ENCODE measurements at regions not wholly inside any gene's neighbourhood (a gene's known extent, or its start where the extent isn't known, plus 50 kb on each side); places are given as distances from the start of the nearest gene placed in this dataset.

DNA sequence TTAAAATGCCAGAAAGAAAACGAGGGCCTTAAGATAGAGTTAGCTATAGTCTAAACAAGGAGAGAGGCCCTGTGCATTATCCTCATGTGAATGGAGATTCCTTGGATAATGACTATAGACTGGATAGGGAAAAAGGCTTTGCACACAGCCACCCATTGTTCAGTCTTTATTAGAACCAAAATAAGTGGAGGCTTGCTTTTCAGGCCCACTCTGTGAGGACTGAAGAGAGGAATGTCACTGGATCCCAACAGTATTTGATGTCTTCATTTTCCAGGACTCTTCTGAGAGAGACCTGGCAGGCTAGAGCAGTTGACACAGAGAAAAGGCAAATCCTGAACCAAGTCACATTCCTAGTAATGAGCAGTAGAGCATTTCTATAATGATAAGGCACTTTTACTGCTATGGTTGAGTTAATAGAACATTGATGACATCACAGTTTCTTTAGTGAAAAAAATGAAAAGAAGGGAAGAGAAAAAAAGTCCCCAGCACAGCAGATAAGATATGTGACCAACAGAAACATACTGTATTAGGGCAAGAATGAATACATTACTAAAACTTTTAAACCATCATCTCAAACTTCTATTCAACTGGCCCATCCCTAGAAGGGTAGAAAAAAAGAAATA lies 315.1 kb downstream of the EPHA7 start:
- DNase-seq: no peak
- Histone ChIP-seq H3K4me1 (no peaks in the 10 kb centered on the region), H3K9me3 (no peaks in the 10 kb centered on the region), H3K36me3 (no peaks in the 10 kb centered on the region), H3K4me3 (no peak overlapping the region), H3K27ac (no peak overlapping the region), H3K27me3 (no peaks in the 10 kb centered on the region)
- TF ChIP-seq, protein P1, sequence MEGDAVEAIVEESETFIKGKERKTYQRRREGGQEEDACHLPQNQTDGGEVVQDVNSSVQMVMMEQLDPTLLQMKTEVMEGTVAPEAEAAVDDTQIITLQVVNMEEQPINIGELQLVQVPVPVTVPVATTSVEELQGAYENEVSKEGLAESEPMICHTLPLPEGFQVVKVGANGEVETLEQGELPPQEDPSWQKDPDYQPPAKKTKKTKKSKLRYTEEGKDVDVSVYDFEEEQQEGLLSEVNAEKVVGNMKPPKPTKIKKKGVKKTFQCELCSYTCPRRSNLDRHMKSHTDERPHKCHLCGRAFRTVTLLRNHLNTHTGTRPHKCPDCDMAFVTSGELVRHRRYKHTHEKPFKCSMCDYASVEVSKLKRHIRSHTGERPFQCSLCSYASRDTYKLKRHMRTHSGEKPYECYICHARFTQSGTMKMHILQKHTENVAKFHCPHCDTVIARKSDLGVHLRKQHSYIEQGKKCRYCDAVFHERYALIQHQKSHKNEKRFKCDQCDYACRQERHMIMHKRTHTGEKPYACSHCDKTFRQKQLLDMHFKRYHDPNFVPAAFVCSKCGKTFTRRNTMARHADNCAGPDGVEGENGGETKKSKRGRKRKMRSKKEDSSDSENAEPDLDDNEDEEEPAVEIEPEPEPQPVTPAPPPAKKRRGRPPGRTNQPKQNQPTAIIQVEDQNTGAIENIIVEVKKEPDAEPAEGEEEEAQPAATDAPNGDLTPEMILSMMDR (IDR thresholded peaks at IDR 0.05): no peak
- intact Hi-C loops (cut with DNase I; ENCODE audit: low total_unique reads): no loop called here

DNA sequence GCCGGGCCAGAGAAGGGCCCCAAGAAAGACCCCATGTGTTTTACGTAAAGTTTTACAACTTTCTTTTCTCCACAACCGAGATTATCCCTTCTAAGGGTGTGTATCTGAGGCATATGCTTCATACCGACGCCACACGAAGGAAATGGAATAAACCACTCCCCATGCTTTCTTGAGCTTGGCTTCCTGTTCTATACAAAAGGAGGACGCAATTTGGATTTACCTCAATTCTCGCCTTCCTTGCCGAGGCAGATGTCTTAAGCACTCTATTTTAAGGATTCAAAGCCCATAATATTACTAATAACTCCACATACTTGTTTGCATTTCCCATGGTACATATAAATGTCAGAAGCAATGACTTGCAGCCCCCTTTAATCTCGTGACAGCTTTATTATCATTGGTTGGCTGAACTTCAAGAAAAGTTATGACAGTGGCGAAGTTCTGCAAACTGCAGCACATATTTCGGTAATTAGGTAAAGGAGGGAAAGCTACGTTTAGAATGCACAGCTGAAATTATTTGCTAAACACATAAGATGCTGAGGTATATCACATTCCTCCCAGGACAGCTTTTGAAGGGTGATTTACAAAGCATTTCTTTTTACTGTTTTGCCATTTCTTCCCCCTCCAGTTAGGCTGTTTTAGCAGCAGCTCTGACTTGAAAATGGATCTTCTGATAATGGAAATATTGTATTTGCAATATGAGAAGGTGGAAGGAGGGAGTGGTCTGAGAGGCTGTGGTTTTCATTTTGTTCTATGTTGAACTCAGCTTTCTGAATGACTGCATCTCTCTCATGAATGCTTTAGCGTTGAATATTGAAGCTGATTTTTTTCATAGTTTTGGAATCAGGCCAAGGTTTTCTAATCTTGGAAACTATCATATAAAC lies 330.5 kb downstream of the EPHA7 start:
- no peaks in the 10 kb centered on the region for H3K27me3 ChIP-seq
- TF ChIP-seq, protein P1 (IDR thresholded peaks at IDR 0.05): no peak
- intact Hi-C loops (cut with DNase I; ENCODE audit: low total_unique reads): no loop called here
- H3K27ac ChIP-seq: no peak overlapping the region
- no peak overlapping the region for H3K4me3 ChIP-seq
- no peaks in the 10 kb centered on the region for H3K9me3 ChIP-seq
- no peaks in the 10 kb centered on the region for H3K36me3 ChIP-seq
- DNase-seq: no peak
- no peaks in the 10 kb centered on the region for H3K4me1 ChIP-seq

DNA sequence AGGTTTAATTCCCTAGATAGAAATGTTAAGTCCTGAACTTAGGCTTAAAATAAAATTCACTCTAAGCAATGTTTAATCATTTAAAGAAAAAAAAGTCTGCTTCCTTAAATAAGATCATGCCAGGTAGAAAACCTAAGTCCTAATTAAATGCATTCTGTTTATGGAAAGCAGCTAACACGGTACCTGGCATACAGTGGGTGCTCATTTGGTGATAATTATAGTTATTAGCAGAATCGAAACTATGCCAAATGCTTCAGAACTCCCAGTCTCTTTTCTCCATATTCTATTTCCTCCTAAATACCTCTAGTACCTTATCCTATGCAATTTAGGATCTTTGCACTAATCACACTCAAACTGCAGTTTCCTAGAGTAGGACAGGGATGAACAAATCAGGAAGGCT lies 331.8 kb downstream of the EPHA7 start:
- H3K9me3 ChIP-seq: no peaks in the 10 kb centered on the region
- no peaks in the 10 kb centered on the region for H3K27me3 ChIP-seq
- no peak for DNase-seq
- H3K4me1 ChIP-seq: no peaks in the 10 kb centered on the region
- intact Hi-C loops (cut with DNase I; ENCODE audit: low total_unique reads): no loop called here
- H3K4me3 ChIP-seq: no peak overlapping the region
- no peak overlapping the region for H3K27ac ChIP-seq
- TF ChIP-seq, protein P1 (IDR thresholded peaks at IDR 0.05): no peak
- H3K36me3 ChIP-seq: no peaks in the 10 kb centered on the region

DNA sequence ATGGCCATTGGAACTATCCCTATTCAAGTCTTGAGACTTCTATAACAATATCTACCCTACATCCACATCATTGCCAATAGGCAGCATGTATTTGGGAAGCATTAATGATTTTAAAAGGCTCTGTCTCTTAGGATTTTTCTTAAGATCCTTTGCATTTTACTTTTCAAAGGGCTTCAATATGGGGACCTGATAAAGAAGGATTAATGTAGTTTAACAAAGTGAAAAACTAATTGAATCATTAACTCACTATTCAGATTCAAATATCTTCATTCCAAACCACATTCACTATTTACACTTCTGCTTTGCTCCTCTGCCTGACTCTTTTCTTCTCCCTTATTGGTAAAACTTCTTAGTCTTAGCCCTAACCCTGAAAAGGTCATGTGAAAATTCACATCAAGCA lies 333.0 kb downstream of the EPHA7 start:
- H3K36me3 ChIP-seq: no peaks in the 10 kb centered on the region
- intact Hi-C loops (cut with DNase I; ENCODE audit: low total_unique reads): no loop called here
- H3K27ac ChIP-seq: no peak overlapping the region
- no peaks in the 10 kb centered on the region for H3K4me1 ChIP-seq
- no peak overlapping the region for H3K4me3 ChIP-seq
- H3K9me3 ChIP-seq: no peaks in the 10 kb centered on the region
- no peak for DNase-seq
- TF ChIP-seq, protein P1 (IDR thresholded peaks at IDR 0.05): no peak
- no peaks in the 10 kb centered on the region for H3K27me3 ChIP-seq

DNA sequence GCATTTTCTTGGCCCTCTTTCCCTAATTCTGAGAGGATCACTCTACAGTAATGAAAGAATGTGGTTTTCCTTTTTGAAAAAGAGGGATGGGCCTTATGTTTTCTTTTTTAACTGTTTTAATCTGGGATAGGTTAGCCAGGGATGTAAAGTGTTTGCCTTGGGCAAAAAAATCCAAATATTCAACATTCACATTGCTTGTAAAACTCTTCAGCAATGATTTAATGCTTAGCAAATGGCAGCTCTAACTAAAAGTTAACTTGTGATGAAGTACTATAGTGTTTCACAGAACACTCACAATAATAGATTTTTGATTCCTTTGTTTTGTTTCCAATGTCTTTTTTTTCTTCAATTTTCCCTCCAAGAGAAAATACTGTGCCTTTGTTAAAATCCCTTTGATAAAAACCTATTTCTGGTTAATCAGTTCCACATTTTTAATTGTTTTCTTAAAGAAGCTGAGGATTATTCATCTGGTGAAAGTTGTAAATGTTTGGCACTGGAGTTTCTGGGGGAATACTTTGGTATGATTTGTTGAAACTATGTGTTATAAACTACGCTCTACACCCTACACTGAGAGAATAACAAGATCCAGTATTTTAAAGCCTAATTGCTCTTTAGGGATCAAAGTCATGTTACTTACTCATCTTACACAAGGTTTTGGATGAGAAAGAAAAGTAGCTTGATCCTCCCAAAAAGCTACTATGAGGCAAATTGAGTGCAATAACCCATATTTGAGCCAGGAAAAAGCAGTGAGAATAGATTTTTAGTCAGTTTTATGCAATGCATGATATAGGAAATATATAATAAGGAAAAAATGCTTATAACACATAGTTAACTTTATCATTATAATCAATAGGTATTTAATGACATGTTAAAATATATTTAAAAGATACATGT lies 335.8 kb downstream of the EPHA7 start:
- intact Hi-C loops (cut with DNase I; ENCODE audit: low total_unique reads): no loop called here
- Histone ChIP-seq H3K4me3 (no peak overlapping the region), H3K27me3 (no peaks in the 10 kb centered on the region), H3K27ac (no peak overlapping the region), H3K9me3 (no peaks in the 10 kb centered on the region), H3K36me3 (no peaks in the 10 kb centered on the region), H3K4me1 (no peaks in the 10 kb centered on the region)
- no peak for DNase-seq
- TF ChIP-seq, protein P1 (IDR thresholded peaks at IDR 0.05): no peak
